K562 (cell line): ENCODE measurements at regions not wholly inside any gene's neighbourhood (a gene's known extent, or its start where the extent isn't known, plus 50 kb on each side); places are given as distances from the start of the nearest gene placed in this dataset.
A peak's percentile ranks its signal among the peaks of the same experiment; 100 is the strongest.

Source experiments
- C11orf30 ChIP-seq: fragments of 450-650 bp; IDR thresholded peaks from 2 replicates; pipeline ENCODE4 v1.6.1; 2016; ENCODE audit warnings: low read depth, mild to moderate bottlenecking
- CBX5 ChIP-seq: IDR thresholded peaks from 2 replicates; pipeline ENCODE4 v1.6.1; 2014; ENCODE audit warnings: low read depth, borderline replicate concordance
- ELF1 ChIP-seq: fragments of 200-800 bp; sonication (Bioruptor generic); IDR thresholded peaks from 2 replicates; pipeline ENCODE4 v1.6.1; 2016; ENCODE audit warnings: missing genetic modification characterization, missing compliant biosample characterization
- KLF1 ChIP-seq: fragments of 450-650 bp; IDR thresholded peaks from 2 replicates; pipeline ENCODE4 v1.6.1; 2016; ENCODE audit warnings: missing genetic modification characterization, missing compliant biosample characterization
- KLF10 ChIP-seq: fragments of 250-450 bp; sonication (Bioruptor Pico); IDR thresholded peaks from 2 replicates; pipeline ENCODE4 v1.6.1; 2021; ENCODE audit warnings: matching md5 sums
- NR2C2 ChIP-seq, 2 experiments: fragments of 200-800 bp in 1 of 2; sonication (Bioruptor generic) in 1 of 2; sonication (generic) in 1 of 2; formaldehyde crosslinking in 1 of 2; IDR thresholded peaks; 2 replicates each; pipeline versions ENCODE4 v1.6.1 to v1.8.0; 2016 to 2022; ENCODE audit warnings: mild to moderate bottlenecking in 1 of 2, missing compliant biosample characterization in 1 of 2, missing genetic modification characterization in 1 of 2, missing genetic modification reagents in 1 of 2
- NR4A1 ChIP-seq, 2 experiments: fragments of 250-450 bp in 1 of 2; fragments of 450-650 bp in 1 of 2; sonication (Bioruptor Pico) in 1 of 2; IDR thresholded peaks; 2 replicates each; pipeline versions ENCODE4 v1.4.0 to v1.6.1; 2016 to 2020; ENCODE audit warnings: mild to moderate bottlenecking in 2 of 2, missing compliant biosample characterization in 1 of 2, missing genetic modification characterization in 1 of 2, moderate library complexity in 1 of 2
- PCBP1 ChIP-seq: fragments of 200-400 bp; formaldehyde crosslinking; IDR thresholded peaks from 2 replicates; pipeline ENCODE4 v1.6.1; 2018; ENCODE audit warnings: mild to moderate bottlenecking, low read depth, low read length; ENCODE audit not compliant: poor library complexity, severe bottlenecking
- TAL1 ChIP-seq: fragments of 450-650 bp; IDR thresholded peaks from 2 replicates; pipeline ENCODE4 v1.6.1; 2016; ENCODE audit warnings: mild to moderate bottlenecking
- TCF7 ChIP-seq: sonication (generic); IDR thresholded peaks from 2 replicates; pipeline ENCODE4 v1.6.1; 2016; ENCODE audit warnings: antibody characterized with exemption, borderline replicate concordance
- ZBTB17 ChIP-seq: fragments of 450-650 bp; formaldehyde crosslinking; IDR thresholded peaks from 2 replicates; pipeline ENCODE4 v1.4.0; 2020; ENCODE audit warnings: mild to moderate bottlenecking
- ZFP91 ChIP-seq: sonication (generic); formaldehyde crosslinking; IDR thresholded peaks from 2 replicates; pipeline ENCODE4 v1.8.0; 2022; ENCODE audit warnings: mild to moderate bottlenecking, missing genetic modification reagents
- TF ChIP-seq, protein P1 (sequence below): sonication (generic); formaldehyde crosslinking; IDR thresholded peaks from 2 replicates; pipeline ENCODE4 v1.8.1; 2023; ENCODE audit warnings: missing genetic modification reagents, mild to moderate bottlenecking, borderline replicate concordance
- TF ChIP-seq, protein P2 (sequence below): fragments of 450-650 bp; conservative IDR thresholded peaks from 2 replicates; pipeline ENCODE4 v1.6.1; 2016; ENCODE audit warnings: missing genetic modification characterization, low read depth, mild to moderate bottlenecking, control low read depth, missing compliant biosample characterization
- TF ChIP-seq, protein P3 (sequence below): fragments of 450-650 bp; IDR thresholded peaks from 2 replicates; pipeline ENCODE4 v1.6.1; 2016; ENCODE audit warnings: mild to moderate bottlenecking

DNA sequence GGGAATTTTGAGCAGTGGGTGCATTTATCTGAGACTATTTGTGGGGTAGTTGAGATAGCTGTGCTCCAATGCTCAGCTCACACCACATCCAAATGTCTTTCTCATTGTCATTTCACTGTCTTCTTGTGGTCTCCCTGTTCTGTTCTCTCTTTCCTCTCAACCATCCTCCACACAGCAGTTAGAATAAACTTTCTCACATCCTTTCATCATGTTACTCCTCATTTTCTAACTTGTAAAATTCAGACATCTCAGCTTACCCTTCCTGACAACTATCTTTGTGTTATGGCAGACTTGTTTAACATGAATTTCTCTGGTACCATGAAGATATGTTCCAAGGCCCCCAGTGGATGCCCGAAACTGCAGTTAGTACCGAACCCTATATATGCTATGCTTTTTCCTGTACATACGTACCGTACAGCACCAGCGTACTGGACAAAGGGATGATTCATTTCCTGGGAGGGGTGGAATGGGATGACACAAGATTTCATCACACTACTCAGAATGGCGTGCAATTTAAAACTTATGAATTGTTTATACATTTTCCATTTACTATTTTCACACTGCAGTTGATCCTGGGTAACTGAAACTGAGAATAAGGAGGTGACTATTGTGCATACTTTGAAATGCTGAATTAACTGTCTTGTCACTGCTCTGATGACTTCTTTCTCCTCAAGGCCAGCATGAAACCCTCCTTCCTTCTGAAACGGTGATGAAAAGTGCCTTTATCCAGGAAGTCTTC, 177.1 kb upstream of the SLC38A2 start (continued):
- 0 out of 2 replicates have a peak, but pooled peaks have one; percentile 46 for TF ChIP-seq ZFP91 (CRISPR knock-in tag)
- TF ChIP-seq TAL1 = 0 out of 2 replicates have a peak, but pooled peaks have one; percentile 1
- no peak for TF ChIP-seq NR4A1 (CRISPR knock-in tag; IDR thresholded peaks at IDR 0.05)
- 0 out of 2 replicates have a peak, but pooled peaks have one; percentile 35 for TF ChIP-seq NR4A1 (tag; IDR thresholded peaks at IDR 0.05)
- TF ChIP-seq C11orf30 = 0 out of 2 replicates have a peak, but pooled peaks have one; percentile 3
- no peak for TF ChIP-seq CBX5
- TF ChIP-seq, protein P1, sequence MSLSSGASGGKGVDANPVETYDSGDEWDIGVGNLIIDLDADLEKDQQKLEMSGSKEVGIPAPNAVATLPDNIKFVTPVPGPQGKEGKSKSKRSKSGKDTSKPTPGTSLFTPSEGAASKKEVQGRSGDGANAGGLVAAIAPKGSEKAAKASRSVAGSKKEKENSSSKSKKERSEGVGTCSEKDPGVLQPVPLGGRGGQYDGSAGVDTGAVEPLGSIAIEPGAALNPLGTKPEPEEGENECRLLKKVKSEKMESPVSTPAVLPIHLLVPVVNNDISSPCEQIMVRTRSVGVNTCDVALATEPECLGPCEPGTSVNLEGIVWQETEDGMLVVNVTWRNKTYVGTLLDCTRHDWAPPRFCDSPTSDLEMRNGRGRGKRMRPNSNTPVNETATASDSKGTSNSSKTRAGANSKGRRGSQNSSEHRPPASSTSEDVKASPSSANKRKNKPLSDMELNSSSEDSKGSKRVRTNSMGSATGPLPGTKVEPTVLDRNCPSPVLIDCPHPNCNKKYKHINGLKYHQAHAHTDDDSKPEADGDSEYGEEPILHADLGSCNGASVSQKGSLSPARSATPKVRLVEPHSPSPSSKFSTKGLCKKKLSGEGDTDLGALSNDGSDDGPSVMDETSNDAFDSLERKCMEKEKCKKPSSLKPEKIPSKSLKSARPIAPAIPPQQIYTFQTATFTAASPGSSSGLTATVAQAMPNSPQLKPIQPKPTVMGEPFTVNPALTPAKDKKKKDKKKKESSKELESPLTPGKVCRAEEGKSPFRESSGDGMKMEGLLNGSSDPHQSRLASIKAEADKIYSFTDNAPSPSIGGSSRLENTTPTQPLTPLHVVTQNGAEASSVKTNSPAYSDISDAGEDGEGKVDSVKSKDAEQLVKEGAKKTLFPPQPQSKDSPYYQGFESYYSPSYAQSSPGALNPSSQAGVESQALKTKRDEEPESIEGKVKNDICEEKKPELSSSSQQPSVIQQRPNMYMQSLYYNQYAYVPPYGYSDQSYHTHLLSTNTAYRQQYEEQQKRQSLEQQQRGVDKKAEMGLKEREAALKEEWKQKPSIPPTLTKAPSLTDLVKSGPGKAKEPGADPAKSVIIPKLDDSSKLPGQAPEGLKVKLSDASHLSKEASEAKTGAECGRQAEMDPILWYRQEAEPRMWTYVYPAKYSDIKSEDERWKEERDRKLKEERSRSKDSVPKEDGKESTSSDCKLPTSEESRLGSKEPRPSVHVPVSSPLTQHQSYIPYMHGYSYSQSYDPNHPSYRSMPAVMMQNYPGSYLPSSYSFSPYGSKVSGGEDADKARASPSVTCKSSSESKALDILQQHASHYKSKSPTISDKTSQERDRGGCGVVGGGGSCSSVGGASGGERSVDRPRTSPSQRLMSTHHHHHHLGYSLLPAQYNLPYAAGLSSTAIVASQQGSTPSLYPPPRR (CRISPR knock-in tag) = no peak
- TF ChIP-seq PCBP1 = no peak
- TF ChIP-seq KLF1 (tag) = peak; percentile 65; the same call in 1 of the 2 replicates
- TF ChIP-seq ZBTB17 (CRISPR knock-in tag) = peak; percentile 26; the same call in 1 of the 2 replicates
- no peak for TF ChIP-seq TCF7
- TF ChIP-seq, protein P2, sequence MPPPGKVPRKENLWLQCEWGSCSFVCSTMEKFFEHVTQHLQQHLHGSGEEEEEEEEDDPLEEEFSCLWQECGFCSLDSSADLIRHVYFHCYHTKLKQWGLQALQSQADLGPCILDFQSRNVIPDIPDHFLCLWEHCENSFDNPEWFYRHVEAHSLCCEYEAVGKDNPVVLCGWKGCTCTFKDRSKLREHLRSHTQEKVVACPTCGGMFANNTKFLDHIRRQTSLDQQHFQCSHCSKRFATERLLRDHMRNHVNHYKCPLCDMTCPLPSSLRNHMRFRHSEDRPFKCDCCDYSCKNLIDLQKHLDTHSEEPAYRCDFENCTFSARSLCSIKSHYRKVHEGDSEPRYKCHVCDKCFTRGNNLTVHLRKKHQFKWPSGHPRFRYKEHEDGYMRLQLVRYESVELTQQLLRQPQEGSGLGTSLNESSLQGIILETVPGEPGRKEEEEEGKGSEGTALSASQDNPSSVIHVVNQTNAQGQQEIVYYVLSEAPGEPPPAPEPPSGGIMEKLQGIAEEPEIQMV (tag) = 0 out of 2 replicates have a peak, but pooled peaks have one; percentile 7
- TF ChIP-seq, protein P3, sequence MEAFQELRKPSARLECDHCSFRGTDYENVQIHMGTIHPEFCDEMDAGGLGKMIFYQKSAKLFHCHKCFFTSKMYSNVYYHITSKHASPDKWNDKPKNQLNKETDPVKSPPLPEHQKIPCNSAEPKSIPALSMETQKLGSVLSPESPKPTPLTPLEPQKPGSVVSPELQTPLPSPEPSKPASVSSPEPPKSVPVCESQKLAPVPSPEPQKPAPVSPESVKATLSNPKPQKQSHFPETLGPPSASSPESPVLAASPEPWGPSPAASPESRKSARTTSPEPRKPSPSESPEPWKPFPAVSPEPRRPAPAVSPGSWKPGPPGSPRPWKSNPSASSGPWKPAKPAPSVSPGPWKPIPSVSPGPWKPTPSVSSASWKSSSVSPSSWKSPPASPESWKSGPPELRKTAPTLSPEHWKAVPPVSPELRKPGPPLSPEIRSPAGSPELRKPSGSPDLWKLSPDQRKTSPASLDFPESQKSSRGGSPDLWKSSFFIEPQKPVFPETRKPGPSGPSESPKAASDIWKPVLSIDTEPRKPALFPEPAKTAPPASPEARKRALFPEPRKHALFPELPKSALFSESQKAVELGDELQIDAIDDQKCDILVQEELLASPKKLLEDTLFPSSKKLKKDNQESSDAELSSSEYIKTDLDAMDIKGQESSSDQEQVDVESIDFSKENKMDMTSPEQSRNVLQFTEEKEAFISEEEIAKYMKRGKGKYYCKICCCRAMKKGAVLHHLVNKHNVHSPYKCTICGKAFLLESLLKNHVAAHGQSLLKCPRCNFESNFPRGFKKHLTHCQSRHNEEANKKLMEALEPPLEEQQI = 0 out of 2 replicates have a peak, but pooled peaks have one; percentile 27
- TF ChIP-seq ELF1 (tag) = peak; percentile 50
- no peak for TF ChIP-seq KLF10 (CRISPR knock-in tag)
- no peak for TF ChIP-seq NR2C2 (CRISPR knock-in tag; IDR thresholded peaks at IDR 0.05)
- TF ChIP-seq NR2C2 (tag; IDR thresholded peaks at IDR 0.05) = peak; percentile 35; the same call in 1 of the 2 replicates
